Transverse colon (tissue), 3 donors: ENCODE measurements at regions not wholly inside any gene's neighbourhood (a gene's known extent, or its start where the extent isn't known, plus 50 kb on each side); places are given as distances from the start of the nearest gene placed in this dataset.

Source experiments
- POLR2A ChIP-seq: fragments of 450-650 bp; IDR thresholded peaks from one replicate; pipeline ENCODE4 v1.6.1; 2016; ENCODE audit warnings: antibody characterized with exemption, mild to moderate bottlenecking, moderate library complexity
- TF ChIP-seq, protein P1 (sequence below), 5 experiments: fragments of 200-600 bp in 3 of 5; fragments of 450-650 bp in 2 of 5; sonication (generic) in 3 of 5; IDR thresholded peaks; 1 replicate in 2 of 5; 2 replicates in 3 of 5; pipeline ENCODE4 v1.5.1; 2016 to 2017; ENCODE audit warnings: antibody characterized with exemption in 5 of 5, inconsistent platforms in 3 of 5, mild to moderate bottlenecking in 2 of 5, moderate library complexity in 1 of 5

GRCh38 chr9:22170556-22170955 is 161.5 kb upstream of the CDKN2B start:
- TF ChIP-seq POLR2A: no peak
- TF ChIP-seq, protein P1, sequence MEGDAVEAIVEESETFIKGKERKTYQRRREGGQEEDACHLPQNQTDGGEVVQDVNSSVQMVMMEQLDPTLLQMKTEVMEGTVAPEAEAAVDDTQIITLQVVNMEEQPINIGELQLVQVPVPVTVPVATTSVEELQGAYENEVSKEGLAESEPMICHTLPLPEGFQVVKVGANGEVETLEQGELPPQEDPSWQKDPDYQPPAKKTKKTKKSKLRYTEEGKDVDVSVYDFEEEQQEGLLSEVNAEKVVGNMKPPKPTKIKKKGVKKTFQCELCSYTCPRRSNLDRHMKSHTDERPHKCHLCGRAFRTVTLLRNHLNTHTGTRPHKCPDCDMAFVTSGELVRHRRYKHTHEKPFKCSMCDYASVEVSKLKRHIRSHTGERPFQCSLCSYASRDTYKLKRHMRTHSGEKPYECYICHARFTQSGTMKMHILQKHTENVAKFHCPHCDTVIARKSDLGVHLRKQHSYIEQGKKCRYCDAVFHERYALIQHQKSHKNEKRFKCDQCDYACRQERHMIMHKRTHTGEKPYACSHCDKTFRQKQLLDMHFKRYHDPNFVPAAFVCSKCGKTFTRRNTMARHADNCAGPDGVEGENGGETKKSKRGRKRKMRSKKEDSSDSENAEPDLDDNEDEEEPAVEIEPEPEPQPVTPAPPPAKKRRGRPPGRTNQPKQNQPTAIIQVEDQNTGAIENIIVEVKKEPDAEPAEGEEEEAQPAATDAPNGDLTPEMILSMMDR (IDR thresholded peaks at IDR 0.05): no peak
